ENCODE measurements at regions not wholly inside any gene's neighbourhood (a gene's known extent, or its start where the extent isn't known, plus 50 kb on each side); places are given as distances from the start of the nearest gene placed in this dataset.

DNA sequence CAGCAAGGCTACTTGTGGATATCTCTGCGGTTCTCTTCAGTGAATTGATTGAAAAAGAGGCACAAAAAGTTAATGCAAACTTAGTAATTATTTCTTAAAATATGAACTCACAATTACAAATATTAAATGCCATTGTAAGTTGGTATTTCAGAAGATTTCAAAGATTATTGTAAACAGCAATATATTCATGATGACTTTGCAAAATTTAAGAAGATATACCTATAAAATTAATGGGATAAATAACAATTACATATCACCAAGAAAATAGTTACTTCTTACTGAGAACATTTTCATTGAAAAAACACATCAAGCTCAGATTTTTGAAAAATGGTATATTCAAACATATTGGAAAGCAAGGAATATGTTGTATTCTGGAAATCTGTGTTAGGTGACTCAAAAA lies 482.0 kb upstream of the LRRTM1 start:
- no peak overlapping the region for H3K27ac ChIP-seq
- no peak for DNase-seq
- no peaks in the 10 kb centered on the region for H3K4me1 ChIP-seq
- H3K9me3 ChIP-seq (replicated peaks), result no peaks in the 10 kb centered on the region
- H3K27me3 ChIP-seq, result no peaks in the 10 kb centered on the region
- H3K36me3 ChIP-seq, result no peaks in the 10 kb centered on the region
- H3K4me3 ChIP-seq, result no peak overlapping the region

DNA sequence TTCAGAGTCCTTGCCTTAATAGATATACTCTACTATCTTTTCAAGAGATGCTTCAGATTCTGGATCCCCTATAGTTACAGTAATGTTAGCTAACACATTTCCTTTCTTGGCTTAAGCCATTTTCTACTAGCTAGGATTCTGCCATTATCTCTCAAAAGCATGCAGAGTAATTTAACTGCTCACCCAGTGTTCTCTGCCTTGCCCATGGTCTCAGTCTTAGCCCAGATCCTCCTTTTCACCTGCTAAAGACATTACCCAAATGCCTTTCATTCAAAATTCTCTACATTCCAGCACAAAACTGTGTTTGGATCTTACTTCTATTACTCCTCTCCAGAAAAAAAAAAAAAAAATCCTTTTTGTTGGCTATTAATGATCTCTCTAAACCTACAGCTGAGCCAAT lies 474.2 kb upstream of the LRRTM1 start:
- Histone ChIP-seq H3K27me3 (0 out of 2 replicates have a peak, but pooled peaks cover 2% of the 10 kb centered on the region), H3K4me1 (no peaks in the 10 kb centered on the region), H3K4me3 (no peak overlapping the region), H3K27ac (no peak overlapping the region), H3K36me3 (no peaks in the 10 kb centered on the region), H3K9me3 (replicated peaks) (0 out of 2 replicates have a peak, but pooled peaks cover 2% of the 10 kb centered on the region)
- DNase-seq, result no peak

DNA sequence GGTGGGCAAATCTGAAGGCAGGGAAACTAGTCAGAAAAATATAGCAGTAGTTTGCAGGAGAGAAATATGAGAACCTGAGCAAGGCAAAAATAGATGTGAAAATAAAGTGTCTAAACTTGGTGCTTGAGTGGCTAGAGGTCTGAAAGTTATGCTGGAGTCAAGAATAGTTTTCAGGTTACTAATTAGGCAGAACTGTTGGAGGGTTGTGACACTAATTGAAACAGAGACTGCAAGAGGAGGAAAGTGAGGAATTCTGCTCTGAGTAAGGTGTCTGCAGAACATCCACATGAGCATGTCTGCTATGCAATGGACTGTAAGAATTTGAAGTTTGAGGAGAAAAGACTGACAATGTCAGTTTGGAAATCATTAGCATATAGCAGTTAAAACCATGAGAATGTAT lies 444.0 kb upstream of the LRRTM1 start:
- H3K9me3 ChIP-seq (replicated peaks), result no peaks in the 10 kb centered on the region
- H3K4me1 ChIP-seq, result no peaks in the 10 kb centered on the region
- no peak overlapping the region for H3K4me3 ChIP-seq
- H3K36me3 ChIP-seq, result no peaks in the 10 kb centered on the region
- H3K27me3 ChIP-seq, result no peaks in the 10 kb centered on the region; the same call in 1 of the 2 replicates
- no peak for DNase-seq
- H3K27ac ChIP-seq, result no peak overlapping the region

DNA sequence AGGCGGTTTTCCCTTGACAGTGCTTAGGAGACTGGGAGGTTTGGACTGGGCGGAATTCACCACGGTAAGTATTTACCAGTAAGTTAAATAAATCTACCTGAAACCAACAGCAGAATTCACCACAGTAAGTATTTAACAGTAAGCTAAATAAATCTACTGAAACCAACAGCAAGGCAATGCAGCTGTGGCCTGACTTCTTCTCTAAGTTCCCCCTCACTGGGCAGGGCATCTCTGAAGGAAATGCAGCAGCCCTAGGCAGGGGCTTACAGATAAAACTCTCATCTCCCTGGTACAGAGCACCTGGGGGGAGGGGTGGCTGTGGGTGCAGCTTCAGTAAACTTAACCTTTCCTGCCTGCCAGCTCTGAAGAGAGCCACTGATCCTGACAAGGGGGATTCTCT lies 432.5 kb upstream of the LRRTM1 start:
- Histone ChIP-seq H3K27me3 (no peaks in the 10 kb centered on the region), H3K4me3 (no peak overlapping the region), H3K27ac (no peak overlapping the region), H3K9me3 (replicated peaks) (no peaks in the 10 kb centered on the region), H3K36me3 (no peaks in the 10 kb centered on the region), H3K4me1 (no peaks in the 10 kb centered on the region)
- no peak for DNase-seq

DNA sequence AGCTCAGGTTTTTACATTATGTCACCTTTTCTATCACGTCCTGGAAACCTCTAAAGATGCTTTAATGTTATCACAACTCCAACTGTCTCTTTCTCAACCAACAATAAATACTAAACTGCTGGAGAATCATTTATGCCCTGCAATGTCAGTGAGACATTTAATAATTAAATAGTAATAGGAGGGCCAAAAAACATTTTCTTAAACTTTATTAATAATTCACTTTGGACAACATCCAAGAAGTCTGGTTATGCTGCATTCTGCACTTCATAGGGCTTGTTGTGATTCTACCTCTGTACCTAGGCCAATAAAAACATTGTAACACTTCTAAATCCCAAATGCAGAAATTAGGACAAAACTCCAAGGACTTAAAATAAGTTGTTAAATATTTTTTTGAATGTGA lies 420.4 kb upstream of the LRRTM1 start:
- no peak overlapping the region for H3K27ac ChIP-seq
- no peaks in the 10 kb centered on the region for H3K4me1 ChIP-seq
- H3K27me3 ChIP-seq, result 0 out of 2 replicates have a peak, but pooled peaks cover 3% of the 10 kb centered on the region
- no peaks in the 10 kb centered on the region for H3K36me3 ChIP-seq
- H3K9me3 ChIP-seq (replicated peaks), result no peaks in the 10 kb centered on the region
- DNase-seq, result no peak
- H3K4me3 ChIP-seq, result no peak overlapping the region

DNA sequence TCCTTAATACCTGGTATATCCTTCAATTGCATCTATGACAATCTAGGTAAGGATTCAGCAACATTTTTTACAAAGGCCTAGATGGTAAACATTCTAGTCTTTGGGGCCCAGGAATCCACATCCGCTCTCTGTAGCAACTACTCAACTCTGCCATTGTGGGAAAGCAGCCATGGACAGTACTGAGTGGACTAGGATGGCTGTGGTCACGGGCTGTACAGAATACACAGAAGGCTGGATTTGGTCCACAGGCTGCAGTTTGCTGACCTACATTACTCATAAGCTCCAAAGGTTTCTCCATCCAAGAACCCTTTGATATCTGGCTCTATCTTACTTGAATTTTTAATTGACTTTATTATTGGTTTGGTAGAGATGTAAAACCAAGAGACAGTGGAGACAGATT lies 418.3 kb upstream of the LRRTM1 start:
- Histone ChIP-seq H3K36me3 (no peaks in the 10 kb centered on the region), H3K27ac (no peak overlapping the region), H3K4me1 (no peaks in the 10 kb centered on the region), H3K4me3 (no peak overlapping the region), H3K9me3 (replicated peaks) (no peaks in the 10 kb centered on the region), H3K27me3 (0 out of 2 replicates have a peak, but pooled peaks cover 3% of the 10 kb centered on the region)
- DNase-seq, result no peak

DNA sequence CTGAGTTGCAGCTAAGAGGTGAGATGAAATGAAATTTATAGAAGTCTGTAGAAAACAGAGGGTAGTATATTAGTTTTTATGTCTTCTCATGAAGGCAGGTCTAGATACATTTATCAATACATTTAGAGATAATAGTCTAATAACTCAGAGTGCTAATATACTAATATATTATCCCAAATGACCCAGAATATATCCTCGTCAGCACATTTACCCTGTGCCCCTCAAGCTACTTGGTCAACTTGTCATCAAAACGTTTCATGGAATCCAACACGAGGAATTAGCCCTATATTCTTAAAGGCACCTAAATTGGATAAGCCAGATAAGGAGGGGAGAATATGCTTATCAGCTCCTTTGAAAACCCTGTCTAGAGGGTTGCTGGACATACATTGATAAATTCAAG lies 415.1 kb upstream of the LRRTM1 start:
- H3K36me3 ChIP-seq, result no peaks in the 10 kb centered on the region
- no peak overlapping the region for H3K4me3 ChIP-seq
- H3K27me3 ChIP-seq, result no peaks in the 10 kb centered on the region
- H3K4me1 ChIP-seq, result no peaks in the 10 kb centered on the region
- DNase-seq, result no peak
- H3K27ac ChIP-seq, result no peak overlapping the region
- H3K9me3 ChIP-seq (replicated peaks), result no peaks in the 10 kb centered on the region

DNA sequence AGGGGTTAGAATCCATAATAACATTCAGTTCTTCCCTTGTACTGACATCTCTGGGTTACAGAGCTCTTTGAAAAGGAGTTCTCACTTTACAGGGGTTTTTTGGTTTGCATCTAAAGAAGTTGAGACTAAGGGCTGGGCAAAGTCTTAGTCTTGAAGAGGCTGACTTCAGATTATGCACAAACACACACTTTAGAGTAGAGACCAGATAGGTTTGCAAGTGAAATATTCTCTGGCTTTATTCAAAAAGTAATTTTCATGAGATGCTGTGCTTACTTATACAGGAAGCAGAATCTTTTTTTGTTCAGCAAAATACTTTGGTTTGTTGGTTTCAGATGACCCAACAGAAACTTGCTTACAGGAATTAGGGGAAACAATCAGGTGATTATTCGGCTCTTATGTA lies 410.9 kb upstream of the LRRTM1 start:
- Histone ChIP-seq H3K9me3 (replicated peaks) (no peaks in the 10 kb centered on the region), H3K4me3 (no peak overlapping the region), H3K36me3 (no peaks in the 10 kb centered on the region), H3K4me1 (no peaks in the 10 kb centered on the region), H3K27me3 (no peaks in the 10 kb centered on the region), H3K27ac (no peak overlapping the region)
- no peak for DNase-seq

DNA sequence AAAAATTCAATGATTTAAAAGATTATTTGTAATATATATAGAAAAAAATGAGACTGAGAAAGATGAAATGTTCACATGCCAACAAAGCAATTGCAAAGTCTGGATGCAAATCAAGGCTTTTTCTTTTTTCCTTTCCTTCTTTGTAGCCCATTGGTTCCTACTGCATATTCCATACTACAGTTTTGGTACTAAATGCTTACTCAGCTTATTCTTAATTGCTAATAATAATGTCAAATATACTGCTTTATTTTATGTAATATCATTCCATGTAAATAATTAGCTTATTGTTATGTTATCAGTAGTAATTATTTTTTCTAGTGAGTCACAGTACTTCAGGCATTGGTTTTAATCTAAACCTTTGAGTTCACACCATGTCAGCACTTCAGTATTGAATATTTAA lies 407.4 kb upstream of the LRRTM1 start:
- Histone ChIP-seq H3K36me3 (no peaks in the 10 kb centered on the region), H3K4me1 (no peaks in the 10 kb centered on the region), H3K27me3 (no peaks in the 10 kb centered on the region), H3K4me3 (no peak overlapping the region), H3K27ac (no peak overlapping the region), H3K9me3 (replicated peaks) (no peaks in the 10 kb centered on the region)
- DNase-seq, result no peak

DNA sequence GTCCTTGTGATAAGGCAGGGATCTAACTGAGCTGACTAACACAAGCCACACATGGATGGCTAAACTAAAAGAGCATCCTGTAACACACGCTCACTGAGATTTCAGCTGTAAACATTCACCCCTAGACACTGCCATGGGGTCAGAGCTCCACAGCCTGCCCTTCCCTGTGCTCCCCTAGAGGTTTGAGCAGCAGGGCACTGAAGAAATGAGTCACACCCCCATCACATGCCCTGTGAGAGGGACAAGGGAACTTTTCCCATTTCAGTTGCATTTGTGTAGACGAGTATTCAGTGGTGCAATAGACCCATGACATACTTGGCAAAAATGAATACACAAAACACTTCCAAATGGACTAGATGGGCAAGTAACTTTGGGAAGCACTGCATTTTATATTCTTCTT lies 402.4 kb upstream of the LRRTM1 start:
- peaks cover 11% of the 10 kb centered on the region for H3K4me1 ChIP-seq
- no peaks in the 10 kb centered on the region for H3K36me3 ChIP-seq
- no peak overlapping the region for H3K27ac ChIP-seq
- H3K27me3 ChIP-seq, result no peaks in the 10 kb centered on the region
- H3K4me3 ChIP-seq, result no peak overlapping the region
- DNase-seq, result no peak
- no peaks in the 10 kb centered on the region for H3K9me3 ChIP-seq (replicated peaks)

DNA sequence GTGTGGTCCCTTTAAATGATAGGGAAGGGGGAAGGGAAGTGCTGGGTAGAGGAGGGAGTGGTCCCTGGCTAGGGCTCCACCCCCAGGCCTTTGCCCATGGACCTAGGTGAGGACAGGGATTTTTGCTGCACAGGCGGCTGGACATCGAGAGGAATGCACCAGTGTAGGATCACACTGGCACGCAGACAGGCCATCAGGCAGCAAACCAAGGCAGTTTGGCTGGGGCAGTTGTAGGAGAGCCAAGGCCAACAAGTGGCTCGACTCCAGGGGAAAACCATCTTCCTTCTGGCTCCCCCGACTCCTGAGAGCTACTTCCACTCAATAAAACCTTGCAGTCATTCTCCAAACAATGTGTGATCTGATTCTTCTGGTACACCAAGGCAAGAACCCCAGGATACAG lies 402.0 kb upstream of the LRRTM1 start:
- no peaks in the 10 kb centered on the region for H3K9me3 ChIP-seq (replicated peaks)

DNA sequence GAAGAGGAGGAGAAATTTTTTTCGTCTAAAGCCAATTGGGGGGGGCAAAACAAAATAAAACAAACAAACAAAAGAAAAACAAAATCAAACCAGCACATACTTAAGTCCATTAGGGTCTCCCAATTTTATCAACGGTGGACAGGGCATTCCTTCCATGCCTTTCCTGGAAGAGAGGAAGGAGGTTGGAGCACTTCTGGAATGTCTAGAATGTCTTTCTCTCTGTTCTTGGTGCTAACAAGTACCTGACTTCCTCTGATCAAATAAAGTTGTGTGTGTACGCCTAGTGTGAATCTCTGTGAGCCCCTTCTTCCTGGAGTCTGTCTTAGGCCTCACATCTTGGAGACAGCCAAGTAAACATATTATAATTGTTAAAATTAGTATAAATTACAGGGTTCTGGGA lies 399.0 kb upstream of the LRRTM1 start:
- Histone ChIP-seq H3K4me3 (no peak overlapping the region), H3K36me3 (no peaks in the 10 kb centered on the region), H3K4me1 (peaks cover 11% of the 10 kb centered on the region), H3K27ac (no peak overlapping the region), H3K9me3 (replicated peaks) (no peaks in the 10 kb centered on the region), H3K27me3 (no peaks in the 10 kb centered on the region)
- no peak for DNase-seq

More for the DNA sequence above, 402.0 kb upstream of the LRRTM1 start:
- no peak overlapping the region for H3K27ac ChIP-seq
- DNase-seq, result no peak
- H3K27me3 ChIP-seq, result no peaks in the 10 kb centered on the region
- peaks cover 11% of the 10 kb centered on the region for H3K4me1 ChIP-seq
- H3K36me3 ChIP-seq, result no peaks in the 10 kb centered on the region
- no peak overlapping the region for H3K4me3 ChIP-seq

DNA sequence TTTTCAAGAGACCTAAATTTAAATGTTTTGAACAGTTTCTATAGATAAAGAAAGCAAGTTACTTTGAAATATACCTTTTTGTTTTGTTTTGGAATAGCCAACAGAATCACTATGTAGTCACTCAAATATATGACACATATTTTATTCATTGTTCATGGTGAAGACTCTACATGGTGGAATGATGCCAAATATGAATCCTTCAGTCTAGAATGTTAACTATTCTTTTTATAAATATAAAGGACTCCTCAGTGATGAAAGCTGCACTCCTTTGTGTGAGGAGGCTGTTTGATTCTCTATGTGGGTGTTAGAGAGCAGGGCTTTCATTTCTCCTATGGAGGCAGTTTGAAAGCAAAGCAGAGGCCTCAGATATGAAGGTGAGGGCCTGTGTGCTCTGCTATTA lies 396.4 kb upstream of the LRRTM1 start:
- Histone ChIP-seq H3K4me1 (peaks cover 11% of the 10 kb centered on the region), H3K27ac (no peak overlapping the region), H3K27me3 (no peaks in the 10 kb centered on the region), H3K36me3 (no peaks in the 10 kb centered on the region), H3K9me3 (replicated peaks) (no peaks in the 10 kb centered on the region), H3K4me3 (no peak overlapping the region)
- no peak for DNase-seq
